Epithelial cell of proximal tubule (primary cell): ENCODE measurements at regions not wholly inside any gene's neighbourhood (a gene's known extent, or its start where the extent isn't known, plus 50 kb on each side); places are given as distances from the start of the nearest gene placed in this dataset.

Experiments
- DNase-seq: peaks from one replicate; pipeline ENCODE4 v3.0.0-alpha.2; 2011; ENCODE audit warnings: low read depth
- H3K4me3 ChIP-seq: 2 replicates; pipeline ENCODE4 v1.5.1; 2011; ENCODE audit warnings: low read depth, mild to moderate bottlenecking, low read length
- TF ChIP-seq, protein P1 (sequence below): conservative IDR thresholded peaks from 2 replicates; pipeline ENCODE4 v1.5.1; 2012; ENCODE audit warnings: low read depth, mild to moderate bottlenecking, low read length

DNA sequence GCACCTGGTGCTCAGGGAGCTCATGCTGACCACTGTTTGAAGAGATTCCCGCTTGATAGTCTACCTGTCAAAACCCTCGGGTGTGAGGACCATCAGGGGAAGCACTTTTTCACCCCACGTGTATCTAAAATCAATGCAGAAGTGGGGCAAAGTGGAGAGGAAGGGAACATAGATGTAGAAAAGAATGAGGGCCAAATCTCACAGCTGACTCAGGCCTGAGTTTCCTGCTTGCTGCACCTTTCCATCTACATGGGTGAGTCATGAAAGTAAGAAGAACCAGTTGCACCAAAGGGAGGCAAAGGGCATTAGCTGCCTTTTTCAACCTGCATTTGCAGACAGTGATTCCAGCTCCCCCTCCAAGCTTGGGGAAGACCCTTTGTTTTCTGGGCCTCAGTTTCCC is 100.2 kb upstream of the MYCN start:
- H3K4me3 ChIP-seq: no peak overlapping the region
- DNase-seq: peak; percentile 25
- TF ChIP-seq, protein P1, sequence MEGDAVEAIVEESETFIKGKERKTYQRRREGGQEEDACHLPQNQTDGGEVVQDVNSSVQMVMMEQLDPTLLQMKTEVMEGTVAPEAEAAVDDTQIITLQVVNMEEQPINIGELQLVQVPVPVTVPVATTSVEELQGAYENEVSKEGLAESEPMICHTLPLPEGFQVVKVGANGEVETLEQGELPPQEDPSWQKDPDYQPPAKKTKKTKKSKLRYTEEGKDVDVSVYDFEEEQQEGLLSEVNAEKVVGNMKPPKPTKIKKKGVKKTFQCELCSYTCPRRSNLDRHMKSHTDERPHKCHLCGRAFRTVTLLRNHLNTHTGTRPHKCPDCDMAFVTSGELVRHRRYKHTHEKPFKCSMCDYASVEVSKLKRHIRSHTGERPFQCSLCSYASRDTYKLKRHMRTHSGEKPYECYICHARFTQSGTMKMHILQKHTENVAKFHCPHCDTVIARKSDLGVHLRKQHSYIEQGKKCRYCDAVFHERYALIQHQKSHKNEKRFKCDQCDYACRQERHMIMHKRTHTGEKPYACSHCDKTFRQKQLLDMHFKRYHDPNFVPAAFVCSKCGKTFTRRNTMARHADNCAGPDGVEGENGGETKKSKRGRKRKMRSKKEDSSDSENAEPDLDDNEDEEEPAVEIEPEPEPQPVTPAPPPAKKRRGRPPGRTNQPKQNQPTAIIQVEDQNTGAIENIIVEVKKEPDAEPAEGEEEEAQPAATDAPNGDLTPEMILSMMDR: no peak

DNA sequence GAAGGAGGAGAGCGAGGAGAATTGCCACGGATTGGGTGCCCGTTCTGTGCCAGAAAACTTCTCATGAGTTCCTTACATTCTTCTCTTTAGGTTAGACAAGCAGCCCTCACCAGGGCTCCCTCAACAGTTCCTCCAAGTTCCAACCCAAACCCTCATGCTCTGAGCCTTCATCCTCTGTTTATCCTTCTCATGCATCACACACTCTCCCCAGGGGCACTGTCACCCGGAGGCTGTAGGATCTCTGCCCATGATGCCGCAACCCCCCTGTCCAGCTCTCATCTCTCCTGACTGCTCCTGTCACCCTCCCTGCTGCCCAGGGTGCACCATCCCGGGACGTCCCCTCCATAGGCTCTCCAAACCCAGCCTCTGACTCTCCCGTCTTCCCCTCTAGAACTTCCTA is 99.4 kb upstream of the MYCN start:
- H3K4me3 ChIP-seq: no peak overlapping the region
- TF ChIP-seq, protein P1: no peak
- DNase-seq: no peak

DNA sequence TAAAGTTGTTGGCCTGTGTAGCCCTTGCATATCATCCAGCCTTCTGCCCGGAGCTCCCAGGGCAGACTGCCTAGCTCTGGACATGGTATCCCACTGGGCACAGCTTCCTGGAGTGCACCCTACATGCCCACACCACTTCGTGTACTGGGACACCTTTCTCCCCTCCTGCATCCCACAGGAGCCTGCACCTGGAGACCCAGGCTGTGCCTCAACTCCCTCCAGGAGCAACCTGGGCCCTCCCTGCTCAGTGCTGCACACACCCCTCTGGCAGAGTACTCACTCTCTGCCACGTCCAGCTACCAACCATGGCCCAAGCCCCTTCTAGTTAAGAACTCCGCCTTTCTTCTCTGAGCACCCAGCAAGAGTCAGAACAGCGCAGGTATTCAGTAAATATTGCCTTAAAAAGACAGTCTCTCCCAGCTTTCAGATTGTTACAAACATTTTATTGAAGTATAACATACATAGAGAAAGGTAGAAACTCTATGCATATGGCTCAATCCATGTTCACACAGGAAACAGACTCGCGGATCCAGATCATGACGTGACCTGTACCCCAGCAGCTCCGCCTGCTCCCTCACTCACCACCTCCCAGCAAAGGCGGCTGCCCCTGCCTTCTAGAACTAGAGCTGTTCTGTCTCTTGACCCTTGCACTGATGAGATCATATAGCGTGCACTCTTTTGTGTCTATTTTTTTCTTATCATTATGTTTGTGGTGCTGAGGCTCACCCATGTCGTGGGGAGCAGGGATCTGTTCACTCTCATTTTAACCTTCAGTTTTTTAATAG is 98.4 kb upstream of the MYCN start:
- no peak overlapping the region for H3K4me3 ChIP-seq
- DNase-seq: no peak
- TF ChIP-seq, protein P1: no peak

DNA sequence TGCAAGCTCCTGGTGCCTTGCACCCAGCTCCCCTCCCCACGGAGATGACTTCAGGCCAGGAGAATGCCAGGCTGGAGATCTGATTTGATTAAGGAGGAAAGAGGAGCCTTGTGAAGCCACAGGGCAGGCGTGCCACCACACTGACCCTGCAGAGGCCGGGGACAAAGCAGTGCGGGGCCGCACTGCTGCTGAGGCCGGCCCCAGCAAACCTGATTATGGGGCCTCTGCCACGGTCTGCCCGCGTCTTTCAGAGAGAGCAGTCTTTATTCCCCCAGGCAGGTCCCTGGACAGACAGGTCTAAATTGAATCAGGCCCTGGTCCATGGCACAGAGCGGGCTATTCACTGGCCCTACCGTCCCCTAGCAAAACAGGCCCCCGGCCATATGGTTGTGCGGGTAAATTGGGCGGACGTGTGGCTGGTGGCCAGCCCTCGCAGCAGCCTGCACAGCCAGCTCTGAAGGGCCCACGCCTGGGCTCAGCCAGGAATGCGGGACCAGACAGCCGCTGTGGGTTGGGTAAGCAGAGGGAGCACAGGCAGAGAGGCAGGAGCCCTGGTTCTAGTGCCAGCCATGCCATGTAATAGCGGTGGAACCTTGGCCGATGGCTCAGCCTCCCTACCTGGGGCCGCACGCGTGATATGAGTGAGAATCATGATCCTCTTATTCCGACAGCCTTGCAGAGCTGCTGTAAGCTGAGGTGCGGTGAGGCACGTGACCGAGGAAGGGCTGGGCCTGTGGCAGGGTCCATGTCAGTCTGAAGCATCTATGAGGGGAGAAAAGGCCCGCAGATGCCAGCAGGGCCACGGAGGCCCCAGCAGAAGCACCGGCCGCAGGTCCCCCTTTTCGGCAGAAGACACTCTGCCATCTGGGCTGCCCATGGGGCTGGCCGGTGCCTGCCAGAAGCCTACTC is 97.3 kb upstream of the MYCN start:
- TF ChIP-seq, protein P1: no peak
- no peak overlapping the region for H3K4me3 ChIP-seq
- DNase-seq: no peak

DNA sequence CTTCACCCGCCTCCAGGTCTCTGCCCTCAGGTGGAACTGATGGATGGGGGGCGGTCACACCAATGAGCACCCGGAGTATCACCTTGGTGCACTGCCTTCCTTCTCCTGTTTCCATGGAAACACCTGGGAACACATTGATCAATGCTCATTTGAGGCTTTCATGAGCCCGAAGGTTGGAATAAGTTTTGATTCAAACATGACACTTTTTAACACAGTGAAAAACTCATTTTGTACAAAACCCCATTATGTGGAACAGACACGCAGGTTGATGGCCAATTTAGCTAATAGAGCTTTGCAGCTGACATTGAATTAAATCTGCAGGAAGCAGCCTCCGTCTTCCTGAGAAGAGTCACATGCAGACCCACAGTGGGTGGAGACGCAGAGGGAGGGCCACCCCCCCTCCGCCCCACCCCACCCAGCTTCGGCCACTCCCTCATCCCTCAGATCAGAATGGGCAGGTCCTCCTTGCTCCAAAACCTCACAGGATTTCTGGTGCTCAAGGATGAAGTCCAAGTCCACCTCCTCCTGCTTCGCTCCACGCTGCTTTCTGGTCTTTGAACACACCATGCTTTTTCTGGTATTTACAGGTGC is 96.0 kb upstream of the MYCN start:
- no peak for DNase-seq
- TF ChIP-seq, protein P1: no peak
- H3K4me3 ChIP-seq: no peak overlapping the region

DNA sequence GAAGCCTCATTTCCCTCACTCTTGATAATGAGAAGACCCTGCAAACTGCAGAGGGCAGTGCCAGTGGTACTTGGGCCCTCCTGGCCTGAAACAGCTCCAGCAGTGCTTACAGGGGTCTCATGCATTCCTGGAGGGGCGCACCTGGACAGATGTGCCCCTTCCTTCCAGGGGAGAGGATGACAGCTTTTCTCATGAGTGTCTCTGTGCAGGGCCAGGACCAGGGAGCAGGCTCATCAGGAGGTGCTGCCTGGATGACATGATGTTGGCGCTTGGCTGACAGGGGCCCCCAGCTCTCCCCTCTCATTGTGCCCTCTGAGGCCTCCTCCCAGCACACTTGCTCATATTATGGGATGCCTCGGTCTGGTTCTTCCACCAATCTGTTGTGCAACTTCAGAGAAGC is 95.1 kb upstream of the MYCN start:
- TF ChIP-seq, protein P1: no peak
- no peak overlapping the region for H3K4me3 ChIP-seq
- DNase-seq: no peak
